BLaER1 treated with 17β-estradiol and CSF1 and Interleukin-3, amounts not matched to agents 10 nM and 100 nM (cell line): ENCODE measurements at regions not wholly inside any gene's neighbourhood (a gene's known extent, or its start where the extent isn't known, plus 50 kb on each side); places are given as distances from the start of the nearest gene placed in this dataset.
A peak's percentile ranks its signal among the peaks of the same experiment; 100 is the strongest.
"Not testable (repeated sequence)": the region's sequence is repeated elsewhere in the genome, so short reads cannot be mapped to it uniquely, and the experiment has no call there.

ENCODE experiments used
- H3K27ac ChIP-seq, 11 experiments: shearing (Covaris generic); formaldehyde crosslinking; 2 replicates each; pipeline ENCODE4 v1.8.1; 2022
- H3K27me3 ChIP-seq, 11 experiments: shearing (Covaris generic); formaldehyde crosslinking; 2 replicates each; pipeline ENCODE4 v1.8.1; 2022
- H3K36me3 ChIP-seq, 11 experiments: shearing (Covaris generic); formaldehyde crosslinking; 2 replicates each; pipeline ENCODE4 v1.8.1; 2022
- H3K4me1 ChIP-seq, 10 experiments: shearing (Covaris generic); formaldehyde crosslinking; 2 replicates each; pipeline ENCODE4 v1.8.1; 2022
- H3K4me2 ChIP-seq, 11 experiments: shearing (Covaris generic); formaldehyde crosslinking; 2 replicates each; pipeline ENCODE4 v1.8.1; 2022
- H3K4me3 ChIP-seq, 10 experiments: shearing (Covaris generic); formaldehyde crosslinking; 2 replicates each; pipeline ENCODE4 v1.8.1; 2022
- H3K9ac ChIP-seq, 11 experiments: shearing (Covaris generic); formaldehyde crosslinking; 2 replicates each; pipeline ENCODE4 v1.8.1; 2022
- H3K9me3 ChIP-seq, 11 experiments: shearing (Covaris generic); formaldehyde crosslinking; replicated peaks in 1 of 11; 2 replicates each; pipeline ENCODE4 v1.8.1; 2022
- H4K20me1 ChIP-seq, 11 experiments: shearing (Covaris generic); formaldehyde crosslinking; 2 replicates each; pipeline ENCODE4 v1.8.1; 2022
- Cebpa-rat ChIP-seq, 11 experiments: shearing (Covaris generic); IDR thresholded peaks; 2 replicates each; pipeline ENCODE4 v1.8.1; 2022

DNA sequence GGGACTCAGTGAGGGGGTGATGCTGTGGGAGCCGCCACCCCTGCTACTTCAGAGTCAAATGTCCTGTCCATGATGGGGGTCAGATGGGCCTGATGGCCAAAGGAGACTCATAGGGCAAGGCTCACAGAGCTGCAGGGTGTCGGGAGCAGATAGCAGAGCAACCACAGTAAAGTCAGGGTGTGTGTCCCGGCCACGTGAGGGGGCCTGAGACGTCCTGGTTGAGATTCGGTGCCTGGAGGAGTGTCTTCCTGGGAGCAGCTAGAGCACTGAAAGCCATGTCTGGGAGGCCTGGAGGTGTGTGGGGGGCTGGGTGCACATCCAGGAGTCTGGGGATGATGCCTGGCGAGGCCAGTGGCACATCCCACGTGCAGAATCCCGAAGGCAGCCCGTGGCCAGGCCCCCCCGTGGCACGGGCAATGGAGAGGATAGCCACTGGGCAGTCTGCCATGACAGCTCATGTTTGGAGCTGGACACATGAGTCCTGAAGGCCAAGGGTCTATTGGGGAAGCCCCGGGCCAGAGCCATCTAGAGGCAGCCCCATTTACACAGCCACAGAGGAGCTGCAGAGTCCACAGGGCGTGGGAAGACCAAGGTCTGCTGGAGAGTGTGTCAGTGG lies 308.0 kb upstream of the SFSWAP start:
- H3K4me2 ChIP-seq = no peak overlapping the region
- no peak for TF ChIP-seq Cebpa-rat (IDR thresholded peaks at IDR 0.05)

DNA sequence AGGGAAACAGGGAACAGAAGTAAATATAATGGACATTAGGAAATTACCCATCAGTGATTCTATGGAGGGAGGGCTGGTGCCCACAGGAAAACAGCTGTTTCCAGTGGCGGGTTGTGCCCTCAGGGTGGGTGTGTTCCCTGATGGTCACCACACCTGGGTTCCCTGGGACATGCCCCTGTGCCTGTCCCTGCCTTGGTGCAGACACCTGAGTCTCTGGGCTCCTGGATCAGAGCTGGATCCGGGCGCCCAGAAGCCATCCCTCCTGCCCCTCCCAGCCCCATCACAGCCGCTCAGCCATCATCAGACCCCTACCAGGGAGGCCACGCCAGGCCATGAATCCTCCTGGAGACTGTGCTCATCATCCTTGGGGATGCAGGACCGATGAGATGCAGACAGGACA lies 307.2 kb upstream of the SFSWAP start:
- no peak for TF ChIP-seq Cebpa-rat (IDR thresholded peaks at IDR 0.05)
- peaks cover 7 to 18% (median 9%) of the 10 kb centered on the region in 10 experiments; a peak in 16 of 20 replicates for H3K4me1 ChIP-seq

More for the DNA sequence above, 308.0 kb upstream of the SFSWAP start:
- H3K4me1 ChIP-seq = peaks cover 7 to 18% (median 9%) of the 10 kb centered on the region in 10 experiments; a peak in 16 of 20 replicates
- H3K27ac ChIP-seq = no peak overlapping the region
- H3K4me3 ChIP-seq = no peak overlapping the region
- H3K27me3 ChIP-seq = no peaks in the 10 kb centered on the region
- peaks cover 16 to 23% (median 18%) of the 10 kb centered on the region in 11 experiments for H3K9me3 ChIP-seq
- no peaks in the 10 kb centered on the region for H4K20me1 ChIP-seq
- H3K36me3 ChIP-seq = no peaks in the 10 kb centered on the region
- no peak overlapping the region for H3K9ac ChIP-seq

DNA sequence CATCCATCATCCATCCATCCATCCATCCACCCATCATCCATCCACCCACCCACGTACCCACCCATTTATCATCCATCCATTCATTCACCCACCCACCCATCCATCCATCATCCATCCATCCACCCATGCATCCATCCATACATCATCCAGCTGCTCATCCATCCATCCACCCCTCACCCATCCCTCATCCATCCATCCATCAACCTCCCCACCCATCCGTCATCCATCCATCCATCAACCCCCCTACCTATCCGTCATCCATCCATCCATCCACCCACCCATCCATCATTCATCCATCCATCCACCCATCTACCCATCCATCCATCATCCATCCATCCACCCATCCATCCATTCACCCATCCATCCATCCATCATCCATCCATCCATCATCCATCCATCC lies 306.2 kb upstream of the SFSWAP start:
- no peak for TF ChIP-seq Cebpa-rat (IDR thresholded peaks at IDR 0.05)
- H3K4me3 ChIP-seq = no peak overlapping the region

More for the DNA sequence above, 307.2 kb upstream of the SFSWAP start:
- no peaks in the 10 kb centered on the region for H4K20me1 ChIP-seq
- H3K27ac ChIP-seq = no peak overlapping the region
- peaks cover 8 to 15% (median 10%) of the 10 kb centered on the region in 11 experiments for H3K9me3 ChIP-seq
- H3K9ac ChIP-seq = no peak overlapping the region
- no peak overlapping the region for H3K4me2 ChIP-seq
- no peaks in the 10 kb centered on the region for H3K36me3 ChIP-seq
- no peaks in the 10 kb centered on the region for H3K27me3 ChIP-seq
- H3K4me3 ChIP-seq = no peak overlapping the region

DNA sequence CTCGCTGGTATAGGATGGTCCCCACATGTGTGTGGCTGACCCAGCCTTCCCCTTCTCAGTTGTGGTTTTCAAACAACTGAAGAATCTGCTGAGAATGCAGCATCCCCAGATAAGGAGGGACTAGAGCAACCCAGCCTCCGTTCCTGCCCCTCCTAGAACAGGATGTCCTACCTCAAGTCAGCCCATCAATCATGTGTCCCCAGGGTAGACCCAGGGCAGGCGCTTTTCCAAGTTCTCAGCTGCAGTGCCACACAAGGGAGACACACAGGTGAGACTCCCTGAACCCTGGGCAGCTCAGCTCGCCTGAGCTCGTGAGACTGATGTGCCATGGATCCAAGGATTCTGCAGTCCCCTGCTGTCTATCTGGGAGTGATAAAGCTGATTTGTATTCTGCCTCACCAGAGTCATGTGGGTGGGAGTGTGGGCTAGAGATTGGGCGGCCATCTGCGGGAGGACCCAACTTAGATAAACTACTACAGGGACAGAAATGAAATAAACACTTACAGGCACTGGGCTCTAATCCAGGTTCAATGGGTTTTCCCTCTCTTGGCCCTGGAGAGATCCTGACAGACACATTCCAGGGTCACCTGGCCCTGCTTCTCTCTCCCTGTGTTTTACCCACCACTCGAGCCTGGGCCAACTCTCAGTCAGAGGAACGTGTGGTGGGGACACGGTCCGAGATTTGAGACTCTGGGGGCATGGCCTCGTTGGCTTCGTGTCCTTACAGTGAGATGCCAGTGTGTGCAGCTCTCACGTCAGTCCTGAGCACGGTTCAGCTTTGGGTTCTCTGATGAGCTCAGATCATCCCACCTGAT lies 303.5 kb upstream of the SFSWAP start:
- H3K27ac ChIP-seq = no peak overlapping the region
- peaks cover 0 to 5% (median 0%) of the 10 kb centered on the region in 11 experiments; a peak in 1 of 22 replicates for H3K9me3 ChIP-seq
- peaks cover 7 to 18% (median 9%) of the 10 kb centered on the region in 10 experiments; a peak in 16 of 20 replicates for H3K4me1 ChIP-seq
- no peaks in the 10 kb centered on the region for H4K20me1 ChIP-seq
- H3K9ac ChIP-seq = no peak overlapping the region
- peak overlapping the region in 9 of 11 experiments; percentile 4 to 26 (median 23); a peak in 12 of 22 replicates for H3K4me2 ChIP-seq
- no peaks in the 10 kb centered on the region for H3K27me3 ChIP-seq
- no peak for TF ChIP-seq Cebpa-rat (IDR thresholded peaks at IDR 0.05)
- H3K36me3 ChIP-seq = no peaks in the 10 kb centered on the region
- no peak overlapping the region for H3K4me3 ChIP-seq

More for the DNA sequence above, 306.2 kb upstream of the SFSWAP start:
- Histone ChIP-seq H3K4me2 (no peak overlapping the region), H3K36me3 (no peaks in the 10 kb centered on the region), H3K27ac (no peak overlapping the region), H3K27me3 (no peaks in the 10 kb centered on the region), H3K9me3 (peaks cover 0 to 5% (median 0%) of the 10 kb centered on the region in 11 experiments; a peak in 3 of 22 replicates), H3K9ac (no peak overlapping the region), H4K20me1 (no peaks in the 10 kb centered on the region), H3K4me1 (peaks cover 7 to 18% (median 9%) of the 10 kb centered on the region in 10 experiments; a peak in 16 of 20 replicates)

DNA sequence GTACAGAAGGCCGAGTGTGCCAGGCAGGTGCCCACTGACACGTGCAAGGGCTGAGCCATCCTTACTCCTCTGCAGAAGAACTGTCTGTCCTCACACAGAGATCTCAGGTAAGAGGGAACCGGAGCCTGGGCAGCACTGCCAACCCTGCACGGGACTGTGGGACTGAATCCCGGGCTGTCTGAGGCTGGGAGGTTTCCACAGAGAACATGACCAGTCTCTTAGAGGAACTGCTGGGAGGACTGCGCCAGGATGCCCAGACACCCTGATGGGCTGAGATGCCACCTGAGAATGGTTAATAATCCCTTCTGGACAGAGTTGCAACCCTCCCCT lies 302.9 kb upstream of the SFSWAP start:
- Histone ChIP-seq H3K4me1 (peaks cover 7 to 18% (median 9%) of the 10 kb centered on the region in 10 experiments; a peak in 16 of 20 replicates), H3K4me3 (no peak overlapping the region), H3K4me2 (no peak overlapping the region), H4K20me1 (no peaks in the 10 kb centered on the region), H3K36me3 (no peaks in the 10 kb centered on the region), H3K9me3 (peaks cover 0 to 5% (median 0%) of the 10 kb centered on the region in 11 experiments; a peak in 1 of 22 replicates), H3K9ac (no peak overlapping the region), H3K27ac (no peak overlapping the region), H3K27me3 (no peaks in the 10 kb centered on the region)
- TF ChIP-seq Cebpa-rat (IDR thresholded peaks at IDR 0.05) = no peak

DNA sequence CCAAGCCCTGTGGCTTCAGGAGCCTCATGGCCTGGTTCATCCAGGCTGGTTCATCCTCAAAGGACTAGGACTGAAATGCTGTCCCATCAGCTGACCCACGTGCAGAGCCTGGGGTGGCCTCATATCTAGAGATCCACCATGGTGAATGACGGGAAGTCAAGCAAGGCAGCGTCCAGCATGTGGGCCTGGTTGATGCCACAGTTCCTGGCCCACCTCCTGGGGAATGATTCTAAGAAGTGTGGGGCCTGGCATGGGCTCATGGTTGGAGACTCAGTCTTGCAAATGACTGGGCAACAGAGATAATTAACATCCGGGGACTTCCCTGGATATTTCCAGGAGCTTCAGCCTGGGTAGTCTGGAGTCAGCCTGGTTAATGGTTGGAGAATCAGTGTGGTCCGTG lies 302.4 kb upstream of the SFSWAP start:
- H3K4me3 ChIP-seq = no peak overlapping the region
- H3K4me2 ChIP-seq = no peak overlapping the region
- TF ChIP-seq Cebpa-rat (IDR thresholded peaks at IDR 0.05) = no peak
- H3K9me3 ChIP-seq = peaks cover 0 to 5% (median 0%) of the 10 kb centered on the region in 11 experiments; a peak in 1 of 22 replicates
- peaks cover 7 to 18% (median 9%) of the 10 kb centered on the region in 10 experiments; a peak in 16 of 20 replicates for H3K4me1 ChIP-seq
- no peaks in the 10 kb centered on the region for H4K20me1 ChIP-seq
- H3K27me3 ChIP-seq = no peaks in the 10 kb centered on the region
- H3K36me3 ChIP-seq = no peaks in the 10 kb centered on the region
- H3K9ac ChIP-seq = no peak overlapping the region
- no peak overlapping the region for H3K27ac ChIP-seq

DNA sequence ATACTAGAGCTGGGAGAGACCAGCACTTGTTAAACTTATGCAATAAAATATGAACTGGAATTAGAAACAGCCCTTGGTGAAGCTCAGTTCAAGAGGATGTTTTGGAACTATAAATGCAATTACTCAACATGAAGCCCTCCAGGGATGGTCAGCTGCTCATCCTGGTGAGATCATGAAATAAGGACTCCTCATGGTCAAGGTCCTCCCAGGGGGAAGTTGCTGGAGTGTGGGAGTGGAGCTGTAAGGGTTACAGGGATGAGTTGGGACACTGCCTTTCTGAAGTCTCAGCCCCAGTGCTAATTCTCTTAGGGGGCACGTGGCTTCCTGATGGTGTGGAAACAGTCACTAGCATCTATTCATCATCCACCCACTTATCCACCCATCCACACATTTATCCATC lies 301.7 kb upstream of the SFSWAP start:
- no peak overlapping the region for H3K9ac ChIP-seq

DNA sequence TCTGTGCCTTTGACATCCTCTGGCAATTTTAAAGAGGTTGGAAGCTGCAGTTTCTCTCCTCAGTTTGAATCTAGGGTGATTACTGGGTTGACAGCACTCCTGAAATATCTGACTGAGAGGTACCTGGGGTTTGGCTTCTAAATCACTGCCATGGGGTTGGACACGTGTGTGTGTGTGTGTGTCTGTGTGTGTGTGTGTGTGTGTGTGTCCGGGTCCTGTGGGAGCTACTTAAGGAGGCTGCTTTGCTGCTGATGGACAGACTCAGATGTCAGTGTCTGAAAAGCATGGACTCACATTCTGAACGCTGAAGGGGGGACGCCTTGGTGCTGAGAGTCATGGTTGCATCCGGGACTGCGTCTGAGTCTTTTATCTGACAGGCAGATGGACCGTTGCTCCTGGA lies 299.1 kb upstream of the SFSWAP start:
- not testable (repeated sequence) for H3K4me2 ChIP-seq, H4K20me1 ChIP-seq, H3K36me3 ChIP-seq, H3K4me1 ChIP-seq, H3K27ac ChIP-seq, H3K9me3 ChIP-seq, H3K9ac ChIP-seq, H3K27me3 ChIP-seq, H3K4me3 ChIP-seq

More for the DNA sequence above, 301.7 kb upstream of the SFSWAP start:
- Histone ChIP-seq H3K36me3 (no peaks in the 10 kb centered on the region), H4K20me1 (no peaks in the 10 kb centered on the region), H3K27ac (no peak overlapping the region), H3K4me1 (peaks cover 7 to 18% (median 9%) of the 10 kb centered on the region in 10 experiments; a peak in 16 of 20 replicates), H3K4me2 (no peak overlapping the region), H3K9me3 (peaks cover 0 to under 1% (median 0%) of the 10 kb centered on the region in 11 experiments; a peak in 1 of 22 replicates), H3K27me3 (no peaks in the 10 kb centered on the region), H3K4me3 (no peak overlapping the region)
- TF ChIP-seq Cebpa-rat (IDR thresholded peaks at IDR 0.05) = no peak

DNA sequence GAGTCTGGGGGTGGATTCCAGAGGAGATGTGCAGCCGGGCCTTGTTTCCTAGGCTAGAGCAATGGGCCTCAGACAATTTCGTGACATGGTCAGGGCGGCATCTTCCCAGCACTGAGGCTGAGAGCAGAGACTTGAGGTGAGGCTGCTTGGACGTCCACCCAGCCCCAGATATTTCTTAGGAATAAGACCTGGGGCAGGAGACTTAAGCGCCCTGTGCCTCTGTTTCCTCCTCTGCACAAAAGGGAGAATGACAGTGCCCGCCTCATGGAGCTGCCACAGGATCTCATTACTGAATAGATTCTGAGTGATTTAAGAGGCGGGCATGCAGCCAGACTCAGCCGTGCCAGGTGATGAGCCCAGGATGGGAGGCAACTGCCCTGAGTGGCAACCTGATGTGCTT lies 297.9 kb upstream of the SFSWAP start:
- Histone ChIP-seq H3K27ac (no peak overlapping the region), H3K27me3 (no peaks in the 10 kb centered on the region), H3K9ac (no peak overlapping the region), H3K36me3 (no peaks in the 10 kb centered on the region), H3K9me3 (peaks cover 0 to 3% (median 0%) of the 10 kb centered on the region in 11 experiments; a peak in 1 of 22 replicates), H3K4me2 (no peak overlapping the region), H4K20me1 (no peaks in the 10 kb centered on the region), H3K4me1 (peaks cover 0 to 3% (median 0%) of the 10 kb centered on the region in 10 experiments; a peak in 1 of 20 replicates), H3K4me3 (no peak overlapping the region)
- no peak for TF ChIP-seq Cebpa-rat (IDR thresholded peaks at IDR 0.05)
